ENCODE measurements at regions not wholly inside any gene's neighbourhood (a gene's known extent, or its start where the extent isn't known, plus 50 kb on each side); places are given as distances from the start of the nearest gene placed in this dataset.

GRCh38 chr14:71688576-71688975, 243.7 kb upstream of the RGS6 start:
- no peak overlapping the region for H3K4me3 ChIP-seq (ENCODE audit: low read depth, low read length)

GRCh38 chr14:71690478-71690877, 241.8 kb upstream of the RGS6 start:
- H3K4me3 ChIP-seq (ENCODE audit: low read depth, low read length): no peak overlapping the region

- no peak overlapping the region for H3K4me3 ChIP-seq (ENCODE audit: low read depth, low read length)
These were observed 239.7 kb upstream of the RGS6 start for GRCh38 chr14:71692496-71692895.

GRCh38 chr14:71693381-71693780, 238.8 kb upstream of the RGS6 start:
- H3K4me3 ChIP-seq (ENCODE audit: low read depth, low read length): no peak overlapping the region

- no peak overlapping the region for H3K4me3 ChIP-seq (ENCODE audit: low read depth, low read length)
These were observed 237.4 kb upstream of the RGS6 start for GRCh38 chr14:71694591-71695530.

- no peak overlapping the region for H3K4me3 ChIP-seq (ENCODE audit: low read depth, low read length)
These were observed 236.4 kb upstream of the RGS6 start for GRCh38 chr14:71695611-71696350.

GRCh38 chr14:71698027-71698426, 234.2 kb upstream of the RGS6 start:
- H3K4me3 ChIP-seq (ENCODE audit: low read depth, low read length): no peak overlapping the region

GRCh38 chr14:71698673-71699072, 233.6 kb upstream of the RGS6 start:
- H3K4me3 ChIP-seq (ENCODE audit: low read depth, low read length): no peak overlapping the region

- H3K4me3 ChIP-seq (ENCODE audit: low read depth, low read length): no peak overlapping the region
These were observed 230.2 kb upstream of the RGS6 start for GRCh38 chr14:71701990-71702389.

- H3K4me3 ChIP-seq (ENCODE audit: low read depth, low read length): no peak overlapping the region
These were observed 229.4 kb upstream of the RGS6 start for GRCh38 chr14:71702786-71703185.

- H3K4me3 ChIP-seq (ENCODE audit: low read depth, low read length): no peak overlapping the region
These were observed 228.8 kb upstream of the RGS6 start for GRCh38 chr14:71703477-71703876.

- no peak overlapping the region for H3K4me3 ChIP-seq (ENCODE audit: low read depth, low read length)
These were observed 228.0 kb upstream of the RGS6 start for GRCh38 chr14:71704210-71704609.

- no peak overlapping the region for H3K4me3 ChIP-seq (ENCODE audit: low read depth, low read length)
These were observed 226.8 kb upstream of the RGS6 start for GRCh38 chr14:71705460-71705859.

GRCh38 chr14:71709076-71709475, 223.2 kb upstream of the RGS6 start:
- H3K4me3 ChIP-seq (ENCODE audit: low read depth, low read length): no peak overlapping the region

GRCh38 chr14:71709987-71710386, 222.2 kb upstream of the RGS6 start:
- no peak overlapping the region for H3K4me3 ChIP-seq (ENCODE audit: low read depth, low read length)

GRCh38 chr14:71711125-71711524, 221.1 kb upstream of the RGS6 start:
- H3K4me3 ChIP-seq (ENCODE audit: low read depth, low read length): no peak overlapping the region

GRCh38 chr14:71711619-71712018, 220.6 kb upstream of the RGS6 start:
- no peak overlapping the region for H3K4me3 ChIP-seq (ENCODE audit: low read depth, low read length)

- no peak overlapping the region for H3K4me3 ChIP-seq (ENCODE audit: low read depth, low read length)
These were observed 219.8 kb upstream of the RGS6 start for GRCh38 chr14:71712478-71712877.

GRCh38 chr14:71713016-71713415, 219.2 kb upstream of the RGS6 start:
- no peak overlapping the region for H3K4me3 ChIP-seq (ENCODE audit: low read depth, low read length)

- no peak overlapping the region for H3K4me3 ChIP-seq (ENCODE audit: low read depth, low read length)
These were observed 218.8 kb upstream of the RGS6 start for GRCh38 chr14:71713451-71713850.

GRCh38 chr14:71714225-71714624, 218.0 kb upstream of the RGS6 start:
- H3K4me3 ChIP-seq (ENCODE audit: low read depth, low read length): no peak overlapping the region
